K562 (cell line): ENCODE measurements at regions not wholly inside any gene's neighbourhood (a gene's known extent, or its start where the extent isn't known, plus 50 kb on each side); places are given as distances from the start of the nearest gene placed in this dataset.

Source experiments
- ATF7 ChIP-seq: fragments of 450-650 bp; IDR thresholded peaks from 2 replicates; pipeline ENCODE4 v1.7.1; 2014; ENCODE audit warnings: mild to moderate bottlenecking, moderate library complexity
- CXXC5 ChIP-seq: fragments of 250-450 bp; sonication (Bioruptor Pico); IDR thresholded peaks from 2 replicates; pipeline ENCODE4 v1.8.0; 2022; ENCODE audit warnings: inconsistent platforms, mild to moderate bottlenecking, moderate library complexity
- DMBX1 ChIP-seq: fragments of 250-450 bp; sonication (Bioruptor Pico); IDR thresholded peaks from 2 replicates; pipeline ENCODE4 v1.8.0; 2022; ENCODE audit warnings: inconsistent platforms, mild to moderate bottlenecking, moderate library complexity, borderline replicate concordance
- EGR1 ChIP-seq: fragments of 450-650 bp; conservative IDR thresholded peaks from 2 replicates; pipeline ENCODE4 v1.6.1; 2017; ENCODE audit warnings: mild to moderate bottlenecking
- FOXA3 ChIP-seq, 2 experiments: fragments of 450-650 bp in 1 of 2; sonication (generic) in 1 of 2; formaldehyde crosslinking; IDR thresholded peaks in 1 of 2; conservative IDR thresholded peaks in 1 of 2; 2 replicates each; pipeline versions ENCODE4 v1.4.0 to v1.8.0; 2020 to 2022; ENCODE audit warnings: mild to moderate bottlenecking in 2 of 2, missing genetic modification reagents in 1 of 2
- FOXM1 ChIP-seq, 2 experiments: fragments of 450-650 bp in 1 of 2; sonication (generic) in 1 of 2; formaldehyde crosslinking in 1 of 2; IDR thresholded peaks; 2 replicates each; pipeline versions ENCODE4 v1.6.1 to v1.9.0; 2017 to 2022; ENCODE audit warnings: low read depth in 2 of 2, mild to moderate bottlenecking in 2 of 2, missing genetic modification reagents in 1 of 2, moderate library complexity in 1 of 2
- HDAC3 ChIP-seq: fragments of 450-650 bp; IDR thresholded peaks from 2 replicates; pipeline ENCODE4 v1.6.1; 2018; ENCODE audit warnings: borderline replicate concordance, mild to moderate bottlenecking, moderate library complexity; ENCODE audit not compliant: partially characterized antibody
- ID3 ChIP-seq, 2 experiments: fragments of 250-450 bp in 1 of 2; fragments of 450-650 bp in 1 of 2; sonication (Bioruptor Pico) in 1 of 2; IDR thresholded peaks; 2 replicates each; pipeline versions ENCODE4 v1.6.1 to v1.8.0; 2016 to 2021; ENCODE audit warnings: mild to moderate bottlenecking in 2 of 2, moderate library complexity in 2 of 2, missing compliant biosample characterization in 1 of 2, missing genetic modification characterization in 1 of 2
- JUN ChIP-seq, 2 experiments: sonication (generic) in 1 of 2; formaldehyde crosslinking in 1 of 2; IDR thresholded peaks; 2 replicates each; pipeline versions ENCODE4 v1.6.1 to v1.8.0; 2012 to 2022; ENCODE audit warnings: borderline replicate concordance in 2 of 2, mild to moderate bottlenecking in 2 of 2, improper control_type of control experiment in 1 of 2, low read depth in 1 of 2, low read length in 1 of 2, missing genetic modification reagents in 1 of 2
- LEF1 ChIP-seq: fragments of 450-650 bp; IDR thresholded peaks from 2 replicates; pipeline ENCODE4 v1.6.1; 2016; ENCODE audit warnings: mild to moderate bottlenecking
- MNT ChIP-seq, 2 experiments: fragments of 450-650 bp; conservative IDR thresholded peaks; 2 replicates each; pipeline ENCODE4 v1.6.1; 2017; ENCODE audit warnings: mild to moderate bottlenecking in 2 of 2, moderate library complexity in 2 of 2
- NFE2 ChIP-seq: IDR thresholded peaks from 2 replicates; pipeline ENCODE4 v1.6.1; 2014; ENCODE audit warnings: antibody characterized with exemption, low read depth
- RNF2 ChIP-seq: sonication (generic); IDR thresholded peaks from 2 replicates; pipeline ENCODE4 v1.6.1; 2016
- RUNX1 ChIP-seq: sonication (generic); IDR thresholded peaks from 2 replicates; pipeline ENCODE4 v1.6.1; 2016; ENCODE audit warnings: antibody characterized with exemption, low read depth
- SAP30 ChIP-seq: fragments of 200-600 bp; sonication (generic); IDR thresholded peaks from 2 replicates; pipeline ENCODE4 v1.6.1; 2012; ENCODE audit warnings: borderline replicate concordance, low read depth, mild to moderate bottlenecking, moderate library complexity, low read length, control low read depth, inconsistent platforms; ENCODE audit not compliant: insufficient read depth, poor library complexity, severe bottlenecking
- SP1 ChIP-seq: sonication (generic); formaldehyde crosslinking; IDR thresholded peaks from 2 replicates; pipeline ENCODE4 v1.8.1; 2022; ENCODE audit warnings: mild to moderate bottlenecking, missing genetic modification reagents
- TCF3 ChIP-seq: sonication (generic); formaldehyde crosslinking; IDR thresholded peaks from 2 replicates; pipeline ENCODE4 v1.4.0; 2020; ENCODE audit warnings: mild to moderate bottlenecking, missing genetic modification reagents
- TCF7 ChIP-seq: sonication (generic); IDR thresholded peaks from 2 replicates; pipeline ENCODE4 v1.6.1; 2016; ENCODE audit warnings: antibody characterized with exemption, borderline replicate concordance
- ZNF263 ChIP-seq: sonication (generic); formaldehyde crosslinking; IDR thresholded peaks from 2 replicates; pipeline ENCODE4 v1.8.0; 2022; ENCODE audit warnings: mild to moderate bottlenecking, missing genetic modification reagents, borderline replicate concordance
- ZNF766 ChIP-seq: fragments of 200-800 bp; sonication (Bioruptor generic); conservative IDR thresholded peaks from 2 replicates; pipeline ENCODE4 v1.6.1; 2016; ENCODE audit warnings: missing genetic modification characterization, missing compliant biosample characterization
- TF ChIP-seq, protein P1 (sequence below): fragments of 150-350 bp; IDR thresholded peaks from 2 replicates; pipeline ENCODE4 v1.6.1; 2014; ENCODE audit warnings: low read depth, mild to moderate bottlenecking, low read length, borderline replicate concordance

GRCh38 chr1:14443164-14443787, 155.2 kb upstream of the KAZN start (continued):
- peak in 1 of 2 experiments; percentile 55; a peak in 2 of 4 replicates for TF ChIP-seq MNT (conservative IDR thresholded peaks at IDR 0.05)
- peak; percentile 89; the same call in 1 of the 2 replicates for TF ChIP-seq JUN (IDR thresholded peaks at IDR 0.05; ENCODE audit: borderline replicate concordance, low read depth, low read length)
- TF ChIP-seq JUN (CRISPR knock-in tag; IDR thresholded peaks at IDR 0.05; ENCODE audit: borderline replicate concordance) = no peak
- TF ChIP-seq DMBX1 (CRISPR knock-in tag) = peak; percentile 36; the same call in 1 of the 2 replicates
- peak; percentile 8; the same call in 1 of the 2 replicates for TF ChIP-seq RNF2
- TF ChIP-seq ZNF263 (CRISPR knock-in tag) = peak; percentile 33; the same call in 1 of the 2 replicates
- TF ChIP-seq FOXM1 (IDR thresholded peaks at IDR 0.05; ENCODE audit: low read depth) = 0 out of 2 replicates have a peak, but pooled peaks have one; percentile 59
- TF ChIP-seq FOXM1 (CRISPR knock-in tag; IDR thresholded peaks at IDR 0.05; ENCODE audit: low read depth) = no peak
- 0 out of 2 replicates have a peak, but pooled peaks have one; percentile 49 for TF ChIP-seq ZNF766
- peak; percentile 37; the same call in 1 of the 2 replicates for TF ChIP-seq RUNX1
- no peak for TF ChIP-seq SAP30
- peak; percentile 36; the same call in 1 of the 2 replicates for TF ChIP-seq CXXC5 (CRISPR knock-in tag)
- TF ChIP-seq LEF1 = peak; percentile 94
- peak in 1 of 2 experiments; percentile 9; a peak in 1 of 4 replicates for TF ChIP-seq FOXA3 (CRISPR knock-in tag; conservative IDR thresholded peaks at IDR 0.05 in 1 of 2, IDR thresholded peaks at IDR 0.05 in 1 of 2)
- TF ChIP-seq, protein P1, sequence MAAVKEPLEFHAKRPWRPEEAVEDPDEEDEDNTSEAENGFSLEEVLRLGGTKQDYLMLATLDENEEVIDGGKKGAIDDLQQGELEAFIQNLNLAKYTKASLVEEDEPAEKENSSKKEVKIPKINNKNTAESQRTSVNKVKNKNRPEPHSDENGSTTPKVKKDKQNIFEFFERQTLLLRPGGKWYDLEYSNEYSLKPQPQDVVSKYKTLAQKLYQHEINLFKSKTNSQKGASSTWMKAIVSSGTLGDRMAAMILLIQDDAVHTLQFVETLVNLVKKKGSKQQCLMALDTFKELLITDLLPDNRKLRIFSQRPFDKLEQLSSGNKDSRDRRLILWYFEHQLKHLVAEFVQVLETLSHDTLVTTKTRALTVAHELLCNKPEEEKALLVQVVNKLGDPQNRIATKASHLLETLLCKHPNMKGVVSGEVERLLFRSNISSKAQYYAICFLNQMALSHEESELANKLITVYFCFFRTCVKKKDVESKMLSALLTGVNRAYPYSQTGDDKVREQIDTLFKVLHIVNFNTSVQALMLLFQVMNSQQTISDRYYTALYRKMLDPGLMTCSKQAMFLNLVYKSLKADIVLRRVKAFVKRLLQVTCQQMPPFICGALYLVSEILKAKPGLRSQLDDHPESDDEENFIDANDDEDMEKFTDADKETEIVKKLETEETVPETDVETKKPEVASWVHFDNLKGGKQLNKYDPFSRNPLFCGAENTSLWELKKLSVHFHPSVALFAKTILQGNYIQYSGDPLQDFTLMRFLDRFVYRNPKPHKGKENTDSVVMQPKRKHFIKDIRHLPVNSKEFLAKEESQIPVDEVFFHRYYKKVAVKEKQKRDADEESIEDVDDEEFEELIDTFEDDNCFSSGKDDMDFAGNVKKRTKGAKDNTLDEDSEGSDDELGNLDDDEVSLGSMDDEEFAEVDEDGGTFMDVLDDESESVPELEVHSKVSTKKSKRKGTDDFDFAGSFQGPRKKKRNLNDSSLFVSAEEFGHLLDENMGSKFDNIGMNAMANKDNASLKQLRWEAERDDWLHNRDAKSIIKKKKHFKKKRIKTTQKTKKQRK = no peak
- peak; percentile 54; the same call in 1 of the 2 replicates for TF ChIP-seq ATF7
- 0 out of 2 replicates have a peak, but pooled peaks have one; percentile 25 for TF ChIP-seq EGR1
- 0 out of 2 replicates have a peak, but pooled peaks have one; percentile 2 for TF ChIP-seq NFE2
- no peak for TF ChIP-seq ID3 (CRISPR knock-in tag; IDR thresholded peaks at IDR 0.05)
- peak; percentile 41; the same call in 1 of the 2 replicates for TF ChIP-seq ID3 (tag; IDR thresholded peaks at IDR 0.05)
- peak; percentile 85 for TF ChIP-seq TCF3
- peak; percentile 92 for TF ChIP-seq TCF7
- peak; percentile 49 for TF ChIP-seq HDAC3
- peak; percentile 25; the same call in 1 of the 2 replicates for TF ChIP-seq SP1 (CRISPR knock-in tag)
